HG03039 (cell line): ENCODE measurements at regions not wholly inside any gene's neighbourhood (a gene's known extent, or its start where the extent isn't known, plus 50 kb on each side); places are given as distances from the start of the nearest gene placed in this dataset.
"Not testable (repeated sequence)": the region's sequence is repeated elsewhere in the genome, so short reads cannot be mapped to it uniquely, and the experiment has no call there.

Experiments
- ATAC-seq: cut with Tn5 transposase; IDR thresholded peaks from one replicate; pipeline ENCODE4 v1.9.1; 2021; ENCODE audit warnings: mild to moderate bottlenecking, moderate library complexity; ENCODE audit not compliant: unreplicated experiment

GRCh38 chr3:187484547-187485295 is 116.5 kb downstream of the RTP4 start:
- ATAC-seq: no peak

GRCh38 chr3:187481426-187481825 is 113.2 kb downstream of the RTP4 start:
- no peak for ATAC-seq

- not testable (repeated sequence) for ATAC-seq
These were observed 107.4 kb downstream of the RTP4 start for GRCh38 chr3:187475613-187476012.

- no peak for ATAC-seq
These were observed 105.7 kb downstream of the RTP4 start for GRCh38 chr3:187473778-187474406.

- ATAC-seq: not testable (repeated sequence)
These were observed 98.1 kb downstream of the RTP4 start for GRCh38 chr3:187466306-187466705.

- no peak for ATAC-seq
These were observed 97.3 kb downstream of the RTP4 start for GRCh38 chr3:187465503-187465902.

GRCh38 chr3:187464682-187465081 is 96.5 kb downstream of the RTP4 start:
- ATAC-seq: no peak

- no peak for ATAC-seq
These were observed 90.7 kb downstream of the RTP4 start for GRCh38 chr3:187458921-187459320.

- no peak for ATAC-seq
These were observed 90.2 kb downstream of the RTP4 start for GRCh38 chr3:187458383-187458782.

- no peak for ATAC-seq
These were observed 88.1 kb downstream of the RTP4 start for GRCh38 chr3:187456250-187456649.

GRCh38 chr3:187454085-187454815 is 86.1 kb downstream of the RTP4 start:
- ATAC-seq: no peak

GRCh38 chr3:187450431-187451190 is 82.4 kb downstream of the RTP4 start:
- no peak for ATAC-seq

GRCh38 chr3:187448674-187449073 is 80.5 kb downstream of the RTP4 start:
- ATAC-seq: no peak

GRCh38 chr3:187447737-187448136 is 79.6 kb downstream of the RTP4 start:
- ATAC-seq: no peak

- ATAC-seq: no peak
These were observed 77.2 kb downstream of the RTP4 start for GRCh38 chr3:187445356-187445755.

- no peak for ATAC-seq
These were observed 66.3 kb downstream of the RTP4 start for GRCh38 chr3:187434524-187434923.

- no peak for ATAC-seq
These were observed 62.4 kb downstream of the RTP4 start for GRCh38 chr3:187430576-187430975.
